Loucy (cell line): ENCODE measurements at regions not wholly inside any gene's neighbourhood (a gene's known extent, or its start where the extent isn't known, plus 50 kb on each side); places are given as distances from the start of the nearest gene placed in this dataset.

Source experiments
- H2AFZ ChIP-seq: fragments of 200-600 bp; sonication (generic); 2 replicates; pipeline ENCODE4 v1.6.0; 2016; ENCODE audit warnings: antibody characterized with exemption, mild to moderate bottlenecking, low read length, moderate library complexity
- H3F3A ChIP-seq: fragments of 200-600 bp; 2 replicates; pipeline ENCODE4 v1.6.0; 2016; ENCODE audit warnings: antibody characterized with exemption, low read depth, mild to moderate bottlenecking
- H3K27me3 ChIP-seq: fragments of 200-600 bp; sonication (generic); 2 replicates; pipeline ENCODE4 v1.6.1; 2014; ENCODE audit warnings: low read length, mild to moderate bottlenecking; ENCODE audit not compliant: insufficient read depth, poor library complexity, severe bottlenecking
- H3K36me3 ChIP-seq: fragments of 200-600 bp; sonication (generic); 2 replicates; pipeline ENCODE4 v1.6.1; 2016; ENCODE audit warnings: low read length; ENCODE audit not compliant: insufficient read depth
- H3K4me1 ChIP-seq: fragments of 200-600 bp; sonication (generic); 2 replicates; pipeline ENCODE4 v1.5.1; 2014; ENCODE audit warnings: low read length, mild to moderate bottlenecking; ENCODE audit not compliant: insufficient read depth, poor library complexity, severe bottlenecking
- H3K4me2 ChIP-seq: fragments of 200-600 bp; sonication (generic); 2 replicates; pipeline ENCODE4 v1.6.0; 2014; ENCODE audit warnings: antibody characterized with exemption, low read length, low read depth, mild to moderate bottlenecking; ENCODE audit not compliant: poor library complexity, severe bottlenecking
- H3K4me3 ChIP-seq: fragments of 200-600 bp; sonication (generic); 2 replicates; pipeline ENCODE4 v1.5.1; 2014; ENCODE audit warnings: low read length, mild to moderate bottlenecking, mixed read lengths; ENCODE audit not compliant: poor library complexity, severe bottlenecking
- H3K79me2 ChIP-seq: fragments of 200-600 bp; sonication (generic); 2 replicates; pipeline ENCODE4 v1.6.1; 2014; ENCODE audit warnings: low read length; ENCODE audit not compliant: insufficient read depth
- H3K9ac ChIP-seq: fragments of 200-600 bp; sonication (generic); 2 replicates; pipeline ENCODE4 v1.6.0; 2014; ENCODE audit warnings: mild to moderate bottlenecking, low read depth, low read length, moderate library complexity; ENCODE audit not compliant: poor library complexity, severe bottlenecking
- H3K9me2 ChIP-seq: fragments of 200-600 bp; sonication (generic); replicated peaks from 2 replicates; pipeline ENCODE4 v1.6.1; 2016; ENCODE audit warnings: low read depth, low read length, mixed read lengths
- H3K9me3 ChIP-seq: fragments of 200-600 bp; sonication (generic); 2 replicates; pipeline ENCODE4 v1.6.1; 2014; ENCODE audit warnings: mild to moderate bottlenecking, antibody characterized with exemption, low read length, low read depth; ENCODE audit not compliant: insufficient read depth
- H4K20me1 ChIP-seq: fragments of 200-600 bp; sonication (generic); 2 replicates; pipeline ENCODE4 v1.6.0; 2014; ENCODE audit warnings: antibody characterized with exemption, low read length, mild to moderate bottlenecking; ENCODE audit not compliant: insufficient read depth, poor library complexity, severe bottlenecking
- EZH2phosphoT487 ChIP-seq: fragments of 200-600 bp; IDR thresholded peaks from 2 replicates; pipeline ENCODE4 v1.6.1; 2018; ENCODE audit warnings: antibody characterized with exemption, mild to moderate bottlenecking, moderate library complexity, borderline replicate concordance
- TF ChIP-seq, protein P1 (sequence below): fragments of 200-600 bp; sonication (generic); conservative IDR thresholded peaks from 2 replicates; pipeline ENCODE4 v1.5.1; 2014; ENCODE audit warnings: mild to moderate bottlenecking, antibody characterized with exemption, low read length

DNA sequence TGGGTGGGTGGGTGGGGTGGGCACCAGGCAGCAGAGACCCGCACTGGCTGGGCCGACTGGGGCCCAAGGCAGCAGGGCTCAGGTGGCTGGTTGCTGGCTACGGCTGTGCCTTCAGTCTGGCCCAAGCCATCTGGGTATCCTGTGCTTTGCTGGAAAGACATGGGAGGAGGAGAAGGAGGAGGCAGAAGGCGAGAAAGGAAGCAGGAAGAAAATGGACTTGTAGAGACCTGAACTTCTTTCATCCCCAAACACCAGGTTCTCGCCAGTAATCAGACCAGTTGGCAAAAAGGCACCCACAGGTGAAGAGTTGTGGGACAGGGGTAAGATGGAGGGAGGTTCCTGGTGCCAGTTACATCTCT is 78.8 kb downstream of the IGLL1 start:
- no peaks in the 10 kb centered on the region for H3K9me3 ChIP-seq
- H3F3A ChIP-seq, result no peaks in the 10 kb centered on the region
- no peaks in the 10 kb centered on the region for H3K79me2 ChIP-seq
- H3K4me3 ChIP-seq, result no peak overlapping the region
- no peaks in the 10 kb centered on the region for H3K36me3 ChIP-seq
- no peak for TF ChIP-seq EZH2phosphoT487
- TF ChIP-seq, protein P1, sequence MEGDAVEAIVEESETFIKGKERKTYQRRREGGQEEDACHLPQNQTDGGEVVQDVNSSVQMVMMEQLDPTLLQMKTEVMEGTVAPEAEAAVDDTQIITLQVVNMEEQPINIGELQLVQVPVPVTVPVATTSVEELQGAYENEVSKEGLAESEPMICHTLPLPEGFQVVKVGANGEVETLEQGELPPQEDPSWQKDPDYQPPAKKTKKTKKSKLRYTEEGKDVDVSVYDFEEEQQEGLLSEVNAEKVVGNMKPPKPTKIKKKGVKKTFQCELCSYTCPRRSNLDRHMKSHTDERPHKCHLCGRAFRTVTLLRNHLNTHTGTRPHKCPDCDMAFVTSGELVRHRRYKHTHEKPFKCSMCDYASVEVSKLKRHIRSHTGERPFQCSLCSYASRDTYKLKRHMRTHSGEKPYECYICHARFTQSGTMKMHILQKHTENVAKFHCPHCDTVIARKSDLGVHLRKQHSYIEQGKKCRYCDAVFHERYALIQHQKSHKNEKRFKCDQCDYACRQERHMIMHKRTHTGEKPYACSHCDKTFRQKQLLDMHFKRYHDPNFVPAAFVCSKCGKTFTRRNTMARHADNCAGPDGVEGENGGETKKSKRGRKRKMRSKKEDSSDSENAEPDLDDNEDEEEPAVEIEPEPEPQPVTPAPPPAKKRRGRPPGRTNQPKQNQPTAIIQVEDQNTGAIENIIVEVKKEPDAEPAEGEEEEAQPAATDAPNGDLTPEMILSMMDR, result no peak
- no peak overlapping the region for H3K9ac ChIP-seq
- H4K20me1 ChIP-seq, result no peaks in the 10 kb centered on the region
- no peaks in the 10 kb centered on the region for H3K9me2 ChIP-seq
- H3K4me1 ChIP-seq, result peaks cover 35% of the 10 kb centered on the region
- H3K27me3 ChIP-seq, result no peaks in the 10 kb centered on the region
- H3K4me2 ChIP-seq, result no peak overlapping the region
- no peak overlapping the region for H2AFZ ChIP-seq

DNA sequence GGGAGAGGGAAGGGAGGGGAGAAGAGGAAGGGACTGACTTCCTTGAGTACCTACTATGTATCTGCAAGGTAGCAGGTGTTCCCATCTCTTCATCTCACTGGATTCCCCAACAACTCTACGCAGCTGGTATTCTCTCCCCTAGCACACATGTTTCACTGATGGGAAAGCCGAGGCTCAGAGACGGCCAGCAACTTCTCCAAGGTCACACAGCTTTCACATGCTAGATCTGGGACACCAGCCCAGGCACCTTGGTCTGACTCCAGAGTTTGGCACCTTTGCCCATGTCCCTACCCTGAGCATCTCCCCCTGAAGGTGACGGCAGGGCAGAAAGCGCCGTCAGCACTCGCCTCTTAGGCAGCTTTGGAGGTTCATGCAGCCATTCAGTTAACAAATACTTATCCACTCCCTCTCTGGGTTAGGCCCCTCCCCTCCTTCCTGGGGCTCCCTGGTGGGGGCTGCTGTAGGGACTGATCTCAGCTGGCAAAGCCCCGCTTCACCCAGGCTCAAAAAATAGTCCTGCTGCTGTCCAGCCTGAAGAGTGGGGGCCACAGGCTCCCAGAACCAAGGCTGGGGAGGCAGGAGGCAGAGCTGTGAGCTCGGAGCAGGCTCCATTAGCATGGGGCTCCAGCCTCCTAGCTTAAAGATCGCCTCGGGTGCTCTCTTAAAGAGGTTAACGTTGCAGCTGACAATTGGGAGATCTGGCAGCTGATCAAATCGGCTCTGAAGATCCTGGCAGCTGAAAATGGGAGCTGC is 79.4 kb downstream of the IGLL1 start:
- no peak overlapping the region for H3K4me2 ChIP-seq
- no peaks in the 10 kb centered on the region for H3F3A ChIP-seq
- no peaks in the 10 kb centered on the region for H3K36me3 ChIP-seq
- H2AFZ ChIP-seq, result no peak overlapping the region
- H3K79me2 ChIP-seq, result no peaks in the 10 kb centered on the region
- TF ChIP-seq, protein P1, result no peak
- no peak for TF ChIP-seq EZH2phosphoT487
- H3K9ac ChIP-seq, result no peak overlapping the region
- H3K27me3 ChIP-seq, result no peaks in the 10 kb centered on the region
- H3K9me3 ChIP-seq, result no peaks in the 10 kb centered on the region
- H4K20me1 ChIP-seq, result no peaks in the 10 kb centered on the region
- peaks cover 40% of the 10 kb centered on the region for H3K4me1 ChIP-seq
- H3K4me3 ChIP-seq, result no peak overlapping the region
- no peaks in the 10 kb centered on the region for H3K9me2 ChIP-seq

DNA sequence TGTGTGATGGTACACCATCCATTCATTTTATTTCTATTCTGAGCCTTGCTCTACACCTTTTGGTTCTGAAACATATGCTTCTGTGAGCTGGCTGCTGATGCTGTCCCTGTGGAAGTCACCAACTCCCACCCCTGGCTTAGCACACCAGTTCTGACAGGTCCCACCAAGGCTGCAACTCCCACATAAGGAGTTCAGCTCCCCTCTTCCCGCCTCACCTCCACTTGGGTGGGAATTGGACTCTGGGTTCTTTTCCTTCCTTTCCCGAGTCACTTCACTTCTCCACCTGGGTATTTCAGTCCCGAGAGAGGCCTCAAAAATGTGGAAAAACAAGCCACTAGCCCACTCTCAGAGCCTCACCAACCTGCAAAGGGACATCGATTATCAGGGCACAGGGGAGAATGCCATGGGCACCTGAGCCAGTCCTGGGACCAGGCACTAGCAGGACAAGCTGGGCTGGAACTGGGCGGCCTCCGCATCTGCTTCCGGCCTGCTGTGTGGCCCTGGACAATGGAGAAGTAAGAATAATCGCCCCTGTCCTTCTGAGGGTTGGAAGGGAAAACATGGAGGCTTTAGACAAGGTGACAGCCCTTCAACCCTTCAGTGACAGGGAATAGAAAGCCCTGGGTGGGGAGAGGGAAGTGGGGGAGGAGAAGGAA is 80.1 kb downstream of the IGLL1 start:
- no peaks in the 10 kb centered on the region for H3K27me3 ChIP-seq
- no peak overlapping the region for H3K4me3 ChIP-seq
- H3K79me2 ChIP-seq, result no peaks in the 10 kb centered on the region
- H3K36me3 ChIP-seq, result no peaks in the 10 kb centered on the region
- H4K20me1 ChIP-seq, result no peaks in the 10 kb centered on the region
- H3K9me3 ChIP-seq, result no peaks in the 10 kb centered on the region
- peaks cover 45% of the 10 kb centered on the region for H3K4me1 ChIP-seq
- TF ChIP-seq EZH2phosphoT487, result no peak
- TF ChIP-seq, protein P1, result no peak
- no peaks in the 10 kb centered on the region for H3F3A ChIP-seq
- H2AFZ ChIP-seq, result no peak overlapping the region
- no peaks in the 10 kb centered on the region for H3K9me2 ChIP-seq
- H3K4me2 ChIP-seq, result no peak overlapping the region
- H3K9ac ChIP-seq, result no peak overlapping the region
